Kidney (tissue), 13 donors: ENCODE measurements at regions not wholly inside any gene's neighbourhood (a gene's known extent, or its start where the extent isn't known, plus 50 kb on each side); places are given as distances from the start of the nearest gene placed in this dataset.
"Not testable (repeated sequence)": the region's sequence is repeated elsewhere in the genome, so short reads cannot be mapped to it uniquely, and the experiment has no call there.

Experiments used
- DNase-seq, 5 donors: peaks; one replicate each; pipeline ENCODE4 v3.0.0-alpha.2; 2013 to 2020
- FAIRE-seq: peaks from 2 replicates; lab custom pipeline; 2012; peaks lifted over from hg19 to GRCh38; lab: Jason Lieb, UNC
- H3K27ac ChIP-seq, 2 donors: one replicate each; pipeline ENCODE4 v1.7.0; 2013; ENCODE audit warnings: low read depth in 2 of 2, low read length in 2 of 2, inconsistent platforms in 1 of 2
- H3K27me3 ChIP-seq: one replicate; pipeline ENCODE4 v1.7.1; 2013; ENCODE audit warnings: low read length, inconsistent platforms; ENCODE audit not compliant: control insufficient read depth, insufficient read depth
- H3K36me3 ChIP-seq, 3 donors: one replicate each; pipeline versions ENCODE4 v1.7.0 to v1.7.1; 2013; ENCODE audit warnings: low read length in 3 of 3, control low read depth in 1 of 3, inconsistent platforms in 1 of 3; ENCODE audit not compliant: insufficient read depth in 3 of 3, control insufficient read depth in 2 of 3
- H3K4me1 ChIP-seq, 3 donors: one replicate each; pipeline versions ENCODE4 v1.7.0 to v1.7.1; 2013; ENCODE audit warnings: low read length in 3 of 3, inconsistent platforms in 1 of 3, low read depth in 1 of 3; ENCODE audit not compliant: control insufficient read depth in 2 of 3, insufficient read depth in 2 of 3
- H3K4me3 ChIP-seq, 3 donors: one replicate each; pipeline versions ENCODE4 v1.7.0 to v1.8.1; 2013; ENCODE audit warnings: low read length in 3 of 3, control low read depth in 1 of 3, inconsistent platforms in 1 of 3
- H3K9ac ChIP-seq, 3 donors: one replicate each; pipeline versions ENCODE4 v1.7.0 to v1.7.1; 2013; ENCODE audit warnings: low read length in 3 of 3, control low read depth in 1 of 3, inconsistent platforms in 1 of 3
- H3K9me3 ChIP-seq, 3 donors: one replicate each; pipeline versions ENCODE4 v1.7.0 to v1.7.1; 2013; ENCODE audit warnings: low read length in 3 of 3, control low read depth in 1 of 3, inconsistent platforms in 1 of 3; ENCODE audit not compliant: control insufficient read depth in 2 of 3, insufficient read depth in 1 of 3
- CTCF ChIP-seq: IDR thresholded peaks from 3 replicates; pipeline ENCODE4 v1.5.1; 2012; ENCODE audit warnings: mild to moderate bottlenecking, moderate library complexity, borderline replicate concordance; ENCODE audit not compliant: insufficient read depth; ENCODE audit errors: extremely low read depth
- intact Hi-C: fragments of 100-400 bp; cut with DNase I; formaldehyde crosslinking; loops from one replicate; pipeline ENCODE4 v1.11.1; 2022
- donor health status: control.
- donor health status: control.
- donor health status: control.
- donor health status: control.
- donor health status: control.
- donor health status: DM: yes; HTN: yes; CAD: no.
- donor health status: Normal renal cell carcinoma (clear cell type).

GRCh38 chr16:9630985-9631384, 539.5 kb downstream of the HAPSTR1 start:
- Histone ChIP-seq H3K4me1 (no peaks in the 10 kb centered on the region), H3K36me3 (no peaks in the 10 kb centered on the region), H3K9me3 (no peaks in the 10 kb centered on the region), H3K27me3 (no peaks in the 10 kb centered on the region), H3K4me3 (no peak overlapping the region), H3K27ac (no peak overlapping the region), H3K9ac (no peak overlapping the region)
- DNase-seq, result no peak
- FAIRE-seq, result no peak
- intact Hi-C loops, result no loop called here
- no peak for TF ChIP-seq CTCF

DNA sequence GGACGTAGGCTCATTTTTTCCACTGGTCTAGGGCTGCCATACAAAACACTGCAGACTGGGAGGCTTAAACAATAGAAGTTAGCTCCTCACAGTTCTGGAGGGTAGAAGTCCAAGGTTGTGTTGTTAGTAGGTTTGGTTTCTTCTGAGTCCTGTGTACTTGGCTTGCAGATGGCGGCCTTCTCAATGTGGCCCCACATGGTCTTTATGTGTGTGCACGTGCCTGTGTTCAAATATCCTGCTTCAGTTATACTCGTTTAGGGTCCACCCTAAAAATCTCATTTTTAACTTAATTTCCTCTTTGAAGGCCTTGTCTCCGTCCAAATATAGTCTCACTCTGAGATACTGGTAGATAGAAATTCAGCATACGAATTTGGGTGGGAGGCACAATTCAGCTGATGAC, 542.4 kb downstream of the HAPSTR1 start:
- Histone ChIP-seq H3K36me3 (no peaks in the 10 kb centered on the region), H3K9ac (no peak overlapping the region), H3K4me3 (no peak overlapping the region), H3K4me1 (no peaks in the 10 kb centered on the region), H3K9me3 (no peaks in the 10 kb centered on the region), H3K27ac (no peak overlapping the region), H3K27me3 (no peaks in the 10 kb centered on the region)
- intact Hi-C loops, result no loop called here
- no peak for DNase-seq
- FAIRE-seq, result no peak
- no peak for TF ChIP-seq CTCF

DNA sequence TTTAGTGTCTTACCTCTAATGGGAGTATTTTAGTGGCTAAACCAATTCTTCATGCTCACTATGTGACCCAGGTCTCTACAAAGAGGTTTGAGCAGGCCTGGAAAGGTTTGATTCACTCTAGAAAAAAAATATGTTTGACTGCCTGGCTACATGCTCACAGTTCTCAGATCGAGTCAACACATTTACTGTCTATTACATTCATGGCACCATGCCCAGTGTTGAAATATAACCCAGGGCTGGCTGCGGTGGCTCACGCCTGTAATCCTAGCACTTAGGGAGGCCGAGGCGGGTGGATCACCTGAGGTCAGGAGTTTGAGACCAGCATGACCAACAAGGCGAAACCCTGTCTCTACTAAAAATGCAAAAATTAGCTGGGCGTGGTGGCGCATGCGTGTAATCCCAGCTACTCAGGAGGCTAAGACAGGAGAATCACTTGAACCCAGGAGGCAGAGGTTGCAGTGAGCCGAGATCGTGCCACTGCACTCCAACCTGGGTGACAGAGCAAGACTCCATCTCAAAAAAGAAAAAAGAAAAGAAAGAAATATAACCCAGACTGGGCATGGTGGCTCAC, 543.8 kb downstream of the HAPSTR1 start:
- H3K36me3 ChIP-seq, H3K27ac ChIP-seq, H3K27me3 ChIP-seq, H3K9me3 ChIP-seq, FAIRE-seq, H3K4me1 ChIP-seq, H3K4me3 ChIP-seq, H3K9ac ChIP-seq, DNase-seq, intact Hi-C loops: not testable (repeated sequence)

DNA sequence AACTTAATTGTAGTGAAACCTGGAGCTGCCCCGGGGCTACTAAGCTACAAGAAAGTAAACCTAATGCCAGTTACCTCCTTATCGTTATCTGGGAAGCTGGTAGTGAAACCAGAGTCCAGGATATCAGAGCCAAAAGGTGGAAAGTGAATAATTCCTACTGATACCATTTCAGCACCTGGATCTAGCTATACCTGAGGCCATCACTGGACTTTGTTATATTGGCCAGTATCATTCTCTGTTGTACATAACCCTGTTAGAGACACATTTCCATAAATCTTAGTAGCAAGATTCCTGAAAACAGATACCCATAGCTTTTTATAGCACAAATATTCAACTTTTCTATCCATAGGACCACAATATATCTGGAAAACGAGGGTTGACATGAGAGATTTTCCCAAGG, 538.0 kb downstream of the GRIN2A start:
- no peak overlapping the region for H3K9ac ChIP-seq
- no peak for TF ChIP-seq CTCF

More for the DNA sequence above, 538.0 kb downstream of the GRIN2A start:
- Histone ChIP-seq H3K27ac (no peak overlapping the region), H3K36me3 (no peaks in the 10 kb centered on the region), H3K4me3 (no peak overlapping the region), H3K4me1 (peaks cover 0 to 2% (median 0%) of the 10 kb centered on the region in 3 donors), H3K9me3 (no peaks in the 10 kb centered on the region), H3K27me3 (no peaks in the 10 kb centered on the region)
- FAIRE-seq, result no peak
- intact Hi-C loops, result no loop called here
- DNase-seq, result no peak
